OCI-LY3 (cell line): ENCODE measurements at regions not wholly inside any gene's neighbourhood (a gene's known extent, or its start where the extent isn't known, plus 50 kb on each side); places are given as distances from the start of the nearest gene placed in this dataset.

Experiments
- EZH2phosphoT487 ChIP-seq: fragments of 200-600 bp; shearing (Covaris generic); IDR thresholded peaks from 2 replicates; pipeline ENCODE4 v1.6.1; 2018; ENCODE audit warnings: antibody characterized with exemption, mixed run types, low read depth
- TF ChIP-seq, protein P1 (sequence below): fragments of 200-600, 300-600 bp; sonication (generic); IDR thresholded peaks from 2 replicates; pipeline ENCODE4 v1.5.1; 2014; ENCODE audit warnings: antibody characterized with exemption, low read length, low read depth

DNA sequence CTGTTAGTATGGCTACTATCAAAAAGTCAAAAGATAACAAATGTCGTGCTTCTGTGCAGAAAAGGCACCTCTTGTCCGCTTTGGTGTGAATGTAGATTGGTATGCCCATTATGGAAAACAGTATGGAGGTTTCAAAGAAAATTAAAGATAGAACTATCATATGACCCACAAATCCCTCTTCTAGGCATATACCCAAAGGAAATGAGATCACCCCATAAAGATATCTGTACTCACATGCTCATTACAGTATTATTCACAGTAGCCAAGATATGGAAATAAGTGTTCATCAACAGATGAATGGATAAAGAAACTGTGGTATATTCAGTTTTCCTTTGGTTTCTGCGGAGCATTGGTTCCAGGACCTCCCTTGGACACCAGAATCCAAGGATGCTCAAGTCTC is 180.5 kb upstream of the PPP1R3A start:
- TF ChIP-seq, protein P1, sequence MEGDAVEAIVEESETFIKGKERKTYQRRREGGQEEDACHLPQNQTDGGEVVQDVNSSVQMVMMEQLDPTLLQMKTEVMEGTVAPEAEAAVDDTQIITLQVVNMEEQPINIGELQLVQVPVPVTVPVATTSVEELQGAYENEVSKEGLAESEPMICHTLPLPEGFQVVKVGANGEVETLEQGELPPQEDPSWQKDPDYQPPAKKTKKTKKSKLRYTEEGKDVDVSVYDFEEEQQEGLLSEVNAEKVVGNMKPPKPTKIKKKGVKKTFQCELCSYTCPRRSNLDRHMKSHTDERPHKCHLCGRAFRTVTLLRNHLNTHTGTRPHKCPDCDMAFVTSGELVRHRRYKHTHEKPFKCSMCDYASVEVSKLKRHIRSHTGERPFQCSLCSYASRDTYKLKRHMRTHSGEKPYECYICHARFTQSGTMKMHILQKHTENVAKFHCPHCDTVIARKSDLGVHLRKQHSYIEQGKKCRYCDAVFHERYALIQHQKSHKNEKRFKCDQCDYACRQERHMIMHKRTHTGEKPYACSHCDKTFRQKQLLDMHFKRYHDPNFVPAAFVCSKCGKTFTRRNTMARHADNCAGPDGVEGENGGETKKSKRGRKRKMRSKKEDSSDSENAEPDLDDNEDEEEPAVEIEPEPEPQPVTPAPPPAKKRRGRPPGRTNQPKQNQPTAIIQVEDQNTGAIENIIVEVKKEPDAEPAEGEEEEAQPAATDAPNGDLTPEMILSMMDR: no peak
- TF ChIP-seq EZH2phosphoT487: no peak
